Common myeloid progenitor, CD34-positive (primary cell): ENCODE measurements at regions not wholly inside any gene's neighbourhood (a gene's known extent, or its start where the extent isn't known, plus 50 kb on each side); places are given as distances from the start of the nearest gene placed in this dataset.

Source experiments
- CTCF ChIA-PET: fragments of 350-600 bp; sonication (Branson Sonifier 250); formaldehyde crosslinking; loops from one replicate; lab custom pipeline; 2021; ENCODE audit warnings: antibody characterized with exemption; lab: Charles Lee
- POLR2A ChIA-PET: fragments of 350-600 bp; sonication (Branson Sonifier 250); formaldehyde crosslinking; loops from one replicate; lab custom pipeline; 2021; ENCODE audit warnings: antibody characterized with exemption; lab: Charles Lee
- DNase-seq, 3 donors: peaks; one replicate each; pipeline versions ENCODE4 v3.0.0 to v3.0.0-alpha.2; 2013
- H3K27ac ChIP-seq, 2 experiments: 1 replicate in 1 of 2; 2 replicates in 1 of 2; pipeline ENCODE4 v1.7.0; 2013; ENCODE audit warnings: inconsistent platforms in 2 of 2, low read length in 2 of 2, mild to moderate bottlenecking in 2 of 2, low read depth in 1 of 2, moderate library complexity in 1 of 2; ENCODE audit not compliant: severe bottlenecking in 2 of 2, insufficient read depth in 1 of 2, poor library complexity in 1 of 2
- H3K27me3 ChIP-seq, 5 experiments: replicated peaks in 2 of 5; 1 replicate in 3 of 5; 2 replicates in 2 of 5; pipeline versions ENCODE4 v1.6.1 to v1.7.0; 2013; ENCODE audit warnings: low read length in 4 of 5, mild to moderate bottlenecking in 2 of 5, moderate library complexity in 2 of 5, inconsistent platforms in 1 of 5; ENCODE audit not compliant: insufficient read depth in 5 of 5, control insufficient read depth in 4 of 5
- H3K36me3 ChIP-seq, 4 experiments: 1 replicate in 2 of 4; 2 replicates in 2 of 4; pipeline versions ENCODE4 v1.6.1 to v1.7.0; 2013; ENCODE audit warnings: low read length in 3 of 4, control low read depth in 1 of 4, mild to moderate bottlenecking in 1 of 4; ENCODE audit not compliant: control insufficient read depth in 4 of 4, insufficient read depth in 4 of 4
- H3K4me1 ChIP-seq, 4 experiments: 1 replicate in 3 of 4; 2 replicates in 1 of 4; pipeline versions ENCODE4 v1.6.1 to v1.7.1; 2013; ENCODE audit warnings: low read length in 3 of 4, mild to moderate bottlenecking in 3 of 4, control low read depth in 1 of 4, inconsistent platforms in 1 of 4, moderate library complexity in 1 of 4; ENCODE audit not compliant: control insufficient read depth in 4 of 4, insufficient read depth in 4 of 4; ENCODE audit errors: control extremely low read depth in 1 of 4
- H3K4me3 ChIP-seq, 7 experiments: 1 replicate in 4 of 7; 2 replicates in 3 of 7; pipeline versions ENCODE4 v1.5.1 to v1.7.0; 2013; ENCODE audit warnings: mild to moderate bottlenecking in 7 of 7, low read length in 6 of 7, moderate library complexity in 6 of 7, inconsistent platforms in 2 of 7, low read depth in 2 of 7, control low read depth in 1 of 7; ENCODE audit not compliant: insufficient read depth in 4 of 7, control insufficient read depth in 1 of 7; ENCODE audit errors: extremely low read depth in 1 of 7
- H3K9me3 ChIP-seq, 5 experiments: 1 replicate in 4 of 5; 2 replicates in 1 of 5; pipeline versions ENCODE4 v1.6.1 to v1.7.1; 2013; ENCODE audit warnings: low read length in 4 of 5, mild to moderate bottlenecking in 2 of 5, inconsistent platforms in 1 of 5, low read depth in 1 of 5, moderate library complexity in 1 of 5; ENCODE audit not compliant: control insufficient read depth in 4 of 5, insufficient read depth in 2 of 5; ENCODE audit errors: control extremely low read depth in 1 of 5
- WGBS: methylation state at CpG from one replicate; pipeline ENCODE4 v1.1.5; 2013; ENCODE audit not compliant: insufficient coverage; 5-methylcytosine and 5-hydroxymethylcytosine counted together

DNA sequence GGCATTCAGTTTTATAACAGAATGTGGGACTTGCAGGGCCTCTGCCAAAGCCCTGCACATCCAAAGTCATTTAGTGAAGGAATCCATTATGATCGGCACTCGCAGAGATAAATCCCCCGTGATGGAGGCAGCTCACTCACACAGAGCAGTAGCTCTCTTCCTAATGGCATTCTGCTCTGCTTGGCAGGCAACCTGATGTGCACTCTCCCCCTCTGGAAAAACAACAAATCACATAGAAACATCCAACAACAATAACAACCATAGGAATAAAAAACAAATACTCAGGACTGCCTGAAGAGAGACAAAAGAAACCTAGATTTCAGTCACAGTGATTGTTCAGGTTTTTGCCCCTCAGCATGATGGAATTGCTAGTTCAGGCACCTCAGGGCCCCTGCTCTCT is 59.7 kb downstream of the NAA11 start:
- no peak for DNase-seq
- Histone ChIP-seq H3K4me1 (no peaks in the 10 kb centered on the region), H3K27ac (no peak overlapping the region), H3K9me3 (no peaks in the 10 kb centered on the region), H3K4me3 (no peak overlapping the region), H3K36me3 (no peaks in the 10 kb centered on the region), H3K27me3 (no peaks in the 10 kb centered on the region)
- CTCF ChIA-PET: interaction anchor here (1.2 kb wide), 1 partner anchor 64 kb away, joined by 3 read pairs; no protein-coding TSS in a partner anchor
- WGBS: 97% methylated on average over 3 of the region's 3 CpGs
- POLR2A ChIA-PET: no interaction called here

DNA sequence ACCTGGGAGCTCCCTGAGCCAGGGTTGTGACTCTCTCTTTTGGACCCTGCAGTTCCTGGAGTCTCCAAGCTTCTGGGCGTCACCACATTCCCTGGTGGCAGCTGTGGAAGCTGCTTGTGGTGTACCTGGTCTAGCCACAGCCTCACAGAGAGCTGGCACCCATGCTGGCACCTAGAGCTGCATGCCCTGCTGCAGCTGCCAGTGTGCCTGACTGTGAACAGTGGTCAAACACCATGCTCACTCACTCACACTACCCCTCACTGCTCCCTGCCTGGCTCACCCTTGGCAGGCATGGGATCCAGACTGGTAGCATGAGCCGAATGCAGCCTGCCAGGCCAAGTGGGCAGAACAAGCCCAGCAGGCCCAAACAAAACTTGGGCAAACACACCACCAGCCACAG is 66.6 kb downstream of the NAA11 start:
- ChIA-PET POLR2A (no interaction called here), CTCF (interaction anchor here (1.0 kb wide), 1 partner anchor 14 kb away, joined by 3 read pairs; no protein-coding TSS in a partner anchor)
- Histone ChIP-seq H3K4me3 (no peak overlapping the region), H3K36me3 (peaks cover 0 to 4% (median 0%) of the 10 kb centered on the region in 4 experiments), H3K27me3 (no peaks in the 10 kb centered on the region), H3K4me1 (no peaks in the 10 kb centered on the region), H3K27ac (no peak overlapping the region), H3K9me3 (peaks cover 1 to 16% (median 12%) of the 10 kb centered on the region in 5 experiments)
- DNase-seq: no peak
- 100% methylated on average over 1 of the region's 2 CpGs for WGBS

DNA sequence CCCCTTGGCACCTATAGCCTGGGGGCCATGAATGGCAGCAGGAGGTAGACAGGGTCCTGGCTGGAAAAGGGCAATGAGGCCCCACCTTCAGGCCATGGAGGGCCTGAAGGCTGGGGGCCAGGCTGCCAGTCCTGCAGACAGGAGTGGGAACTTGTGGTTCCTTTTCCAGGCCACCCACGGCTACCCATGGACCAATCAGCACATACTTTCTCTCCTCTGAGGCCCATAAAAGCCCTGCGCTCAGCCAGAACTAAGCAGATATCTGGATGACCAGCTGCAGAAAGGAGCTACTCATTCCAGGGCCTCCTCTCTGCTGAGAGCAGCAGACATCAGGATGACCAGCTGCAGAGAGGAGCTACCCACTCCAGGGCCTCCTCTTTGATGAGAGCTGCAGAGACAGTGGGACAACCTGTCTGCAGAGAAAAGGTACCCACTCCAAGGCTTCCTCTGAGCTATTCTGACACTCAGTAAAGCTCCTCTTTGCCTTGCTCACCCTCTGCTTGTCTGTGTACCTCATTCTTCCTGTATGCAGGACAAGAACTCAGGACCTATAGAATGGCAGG is 67.2 kb downstream of the NAA11 start:
- no peak for DNase-seq
- no peak overlapping the region for H3K4me3 ChIP-seq
- CTCF ChIA-PET: interaction anchor here (1.0 kb wide), 1 partner anchor 15 kb away, joined by 3 read pairs; no protein-coding TSS in a partner anchor
- H3K27me3 ChIP-seq: no peaks in the 10 kb centered on the region
- WGBS: 100% methylated on average over 2 of the region's 2 CpGs
- no peak overlapping the region for H3K27ac ChIP-seq
- POLR2A ChIA-PET: no interaction called here
- peaks cover 1 to 16% (median 12%) of the 10 kb centered on the region in 5 experiments for H3K9me3 ChIP-seq
- no peaks in the 10 kb centered on the region for H3K4me1 ChIP-seq
- peaks cover 0 to 4% (median 0%) of the 10 kb centered on the region in 4 experiments for H3K36me3 ChIP-seq

DNA sequence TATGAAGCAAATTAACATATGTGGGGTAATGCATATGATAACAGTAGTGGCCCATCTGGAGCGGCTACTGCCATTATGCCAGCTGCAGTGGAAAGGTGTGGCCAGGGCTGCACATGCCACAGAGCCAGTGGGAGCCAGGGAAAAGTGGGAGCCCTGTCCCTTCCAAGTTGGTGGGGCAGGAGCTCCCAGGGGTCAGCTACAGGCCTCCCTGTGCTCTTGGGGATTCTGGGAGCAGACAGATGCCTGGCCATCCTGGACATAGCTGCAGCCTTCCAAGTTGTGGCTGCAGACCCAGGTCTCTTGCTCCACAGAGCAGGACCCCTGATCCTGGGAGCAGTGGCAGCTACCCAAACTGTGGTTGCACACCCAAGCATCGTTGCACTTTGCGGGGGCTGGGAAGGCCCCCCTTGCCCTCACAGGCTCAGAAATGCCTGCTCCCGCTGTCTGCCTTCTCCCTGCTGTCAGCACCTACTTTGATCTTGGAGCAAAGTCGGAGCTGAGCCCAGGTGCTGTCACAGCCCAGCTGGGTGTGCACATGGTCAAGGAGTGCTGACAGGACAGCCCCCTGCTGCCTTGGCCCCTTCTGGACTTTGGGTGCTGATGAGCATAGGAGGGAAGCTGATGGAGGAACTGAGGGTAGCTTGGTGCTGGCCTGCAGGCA is 67.8 kb downstream of the NAA11 start:
- WGBS: 93% methylated on average over 5 of the region's 5 CpGs
- Histone ChIP-seq H3K27ac (no peak overlapping the region), H3K36me3 (peaks cover 0 to 4% (median 0%) of the 10 kb centered on the region in 4 experiments), H3K4me3 (no peak overlapping the region), H3K9me3 (peaks cover 1 to 16% (median 12%) of the 10 kb centered on the region in 5 experiments), H3K4me1 (no peaks in the 10 kb centered on the region), H3K27me3 (no peaks in the 10 kb centered on the region)
- no peak for DNase-seq
- POLR2A ChIA-PET: no interaction called here
- CTCF ChIA-PET: no interaction called here

DNA sequence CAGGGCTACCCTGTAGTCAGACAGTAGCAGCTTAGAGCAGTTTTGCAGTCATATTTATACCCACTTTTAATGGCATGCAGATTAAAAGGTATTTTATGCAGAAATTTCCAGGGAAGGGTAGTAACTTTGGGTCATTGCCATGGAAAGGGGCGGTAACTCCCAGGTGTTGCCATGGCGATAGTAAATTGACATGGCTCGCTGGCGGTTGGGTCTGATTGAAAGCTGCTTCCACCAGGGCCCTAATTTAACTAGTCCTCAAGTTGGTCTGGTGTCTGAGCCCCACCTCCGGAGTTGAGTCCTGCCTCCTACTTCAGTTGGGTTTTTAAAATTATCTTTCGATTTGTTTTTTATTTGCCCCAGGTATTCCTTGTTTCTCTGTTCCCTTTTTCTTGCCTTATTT is 70.1 kb downstream of the NAA11 start:
- Histone ChIP-seq H3K9me3 (peaks cover 1 to 16% (median 12%) of the 10 kb centered on the region in 5 experiments), H3K4me1 (no peaks in the 10 kb centered on the region), H3K27me3 (no peaks in the 10 kb centered on the region), H3K27ac (no peak overlapping the region), H3K36me3 (peaks cover 0 to 4% (median 0%) of the 10 kb centered on the region in 4 experiments), H3K4me3 (no peak overlapping the region)
- POLR2A ChIA-PET: no interaction called here
- WGBS: 100% methylated on average over 5 of the region's 6 CpGs
- CTCF ChIA-PET: no interaction called here
- no peak for DNase-seq

DNA sequence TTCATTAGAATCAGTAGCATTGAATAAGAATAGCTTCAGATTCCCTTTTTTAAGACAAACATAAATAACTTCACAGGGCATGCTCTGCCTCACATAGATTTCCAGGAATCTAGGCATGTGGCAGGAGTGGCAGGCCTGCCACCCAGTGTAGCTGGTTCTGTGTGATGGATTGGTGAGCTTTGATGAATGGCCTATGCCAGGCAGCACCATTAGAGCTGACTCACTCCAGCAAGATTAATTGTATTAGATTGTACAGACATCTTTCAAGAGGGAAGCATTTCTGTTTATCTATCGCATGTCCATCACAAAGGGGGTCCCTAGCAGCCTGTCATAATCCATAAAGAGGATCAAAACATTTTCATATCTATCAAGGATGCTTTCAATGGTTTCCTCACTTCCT is 71.9 kb downstream of the NAA11 start:
- ChIA-PET POLR2A (no interaction called here), CTCF (no interaction called here)
- H3K27me3 ChIP-seq: no peaks in the 10 kb centered on the region
- DNase-seq: no peak
- H3K4me1 ChIP-seq: peaks cover 2 to 16% (median 9%) of the 10 kb centered on the region in 4 experiments
- H3K27ac ChIP-seq: no peak overlapping the region
- peaks cover 0 to 11% (median 7%) of the 10 kb centered on the region in 5 experiments for H3K9me3 ChIP-seq
- no peaks in the 10 kb centered on the region for H3K36me3 ChIP-seq
- WGBS: 100% methylated on average over 1 of the region's 1 CpG
- H3K4me3 ChIP-seq: no peak overlapping the region

DNA sequence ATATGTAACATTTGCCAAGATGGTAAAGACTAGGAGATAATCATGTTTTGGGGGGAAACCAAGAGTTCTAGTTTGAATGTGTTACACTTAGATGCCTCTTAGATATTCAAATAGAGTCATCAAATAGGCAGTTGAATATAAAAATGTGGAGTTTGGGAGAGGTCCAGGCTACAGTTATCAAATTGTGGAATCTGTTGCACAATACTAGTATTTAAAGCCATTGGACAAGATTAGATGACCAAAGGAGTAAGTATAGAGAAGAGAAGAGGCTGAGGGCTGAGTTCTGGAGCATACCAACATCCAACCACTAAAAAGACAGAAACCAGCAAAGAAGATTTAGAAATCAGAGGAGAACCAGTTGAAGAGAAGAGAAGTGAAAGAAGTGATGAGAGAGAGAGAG is 72.7 kb downstream of the NAA11 start:
- peaks cover 0 to 2% (median 0%) of the 10 kb centered on the region in 5 experiments for H3K27me3 ChIP-seq
- no peak overlapping the region for H3K27ac ChIP-seq
- H3K36me3 ChIP-seq: no peaks in the 10 kb centered on the region
- ChIA-PET CTCF (no interaction called here), POLR2A (no interaction called here)
- H3K9me3 ChIP-seq: peaks cover 0 to 3% (median 0%) of the 10 kb centered on the region in 5 experiments
- H3K4me3 ChIP-seq: no peak overlapping the region
- DNase-seq: no peak
- H3K4me1 ChIP-seq: peaks cover 2 to 18% (median 9%) of the 10 kb centered on the region in 4 experiments
